ENCODE measurements at regions not wholly inside any gene's neighbourhood (a gene's known extent, or its start where the extent isn't known, plus 50 kb on each side); places are given as distances from the start of the nearest gene placed in this dataset.

GRCh38 chr17:65405563-65405962, 155.9 kb downstream of the AXIN2 start:
- peak in 3 of 4 donors; percentile 56 to 85 (median 65) for ATAC-seq
- 36 to 51% (median 36%) methylated on average over 9 of the region's 9 CpGs for WGBS, 3 donors
- intact Hi-C loops (cut with DNase I), result no loop called here
- peaks cover 14% of the 10 kb centered on the region for H3K4me1 ChIP-seq
- H3K9me3 ChIP-seq, result no peaks in the 10 kb centered on the region
- no peak overlapping the region for H3K4me3 ChIP-seq
- peak in 1 of 2 donors; percentile 56 for DNase-seq
- TF ChIP-seq CTCF (IDR thresholded peaks at IDR 0.05), result no peak
- H3K36me3 ChIP-seq (ENCODE audit: insufficient read depth in 1 of 2, low read depth in 1 of 2), result no peaks in the 10 kb centered on the region
- H3K27ac ChIP-seq, result no peak overlapping the region
- H3K27me3 ChIP-seq (ENCODE audit: insufficient read depth in 3 of 3, low read length in 2 of 3), result no peaks in the 10 kb centered on the region

GRCh38 chr17:65404761-65405160, 156.7 kb downstream of the AXIN2 start:
- Histone ChIP-seq H3K27me3 (ENCODE audit: insufficient read depth in 3 of 3, low read length in 2 of 3) (no peaks in the 10 kb centered on the region), H3K9me3 (no peaks in the 10 kb centered on the region), H3K27ac (no peak overlapping the region), H3K4me3 (no peak overlapping the region), H3K36me3 (ENCODE audit: insufficient read depth in 1 of 2, low read depth in 1 of 2) (no peaks in the 10 kb centered on the region), H3K4me1 (peaks cover 14% of the 10 kb centered on the region)
- ATAC-seq, result no peak
- DNase-seq, result no peak
- no peak for TF ChIP-seq CTCF (IDR thresholded peaks at IDR 0.05)
- intact Hi-C loops (cut with DNase I), result no loop called here

- intact Hi-C loops (cut with DNase I), result no loop called here
- TF ChIP-seq CTCF (IDR thresholded peaks at IDR 0.05), result no peak
- H3K36me3 ChIP-seq (ENCODE audit: insufficient read depth in 1 of 2, low read depth in 1 of 2), result no peaks in the 10 kb centered on the region
- no peak overlapping the region for H3K27ac ChIP-seq
- no peak for ATAC-seq
- WGBS, 3 donors, result 72 to 77% (median 76%) methylated on average over 4 of the region's 4 CpGs
- H3K4me1 ChIP-seq, result peaks cover 14% of the 10 kb centered on the region
- H3K27me3 ChIP-seq (ENCODE audit: insufficient read depth in 3 of 3, low read length in 2 of 3), result no peaks in the 10 kb centered on the region
- H3K9me3 ChIP-seq, result no peaks in the 10 kb centered on the region
- H3K4me3 ChIP-seq, result no peak overlapping the region
- DNase-seq, result no peak
Measured at GRCh38 chr17:65403626-65404025, 157.8 kb downstream of the AXIN2 start.

GRCh38 chr17:65402513-65403496, 158.6 kb downstream of the AXIN2 start:
- TF ChIP-seq CTCF (IDR thresholded peaks at IDR 0.05), result no peak
- ATAC-seq (peak in 1 of 4 donors; percentile 22), DNase-seq (no peak)
- H3K4me3 ChIP-seq, result no peak overlapping the region
- no peaks in the 10 kb centered on the region for H3K27me3 ChIP-seq (ENCODE audit: insufficient read depth in 3 of 3, low read length in 2 of 3)
- no peaks in the 10 kb centered on the region for H3K9me3 ChIP-seq
- H3K27ac ChIP-seq, result no peak overlapping the region
- intact Hi-C loops (cut with DNase I), result no loop called here
- H3K36me3 ChIP-seq (ENCODE audit: insufficient read depth in 1 of 2, low read depth in 1 of 2), result no peaks in the 10 kb centered on the region
- 61 to 62% (median 61%) methylated on average over 18 to 19 of the region's 19 CpGs for WGBS, 3 donors
- H3K4me1 ChIP-seq, result peaks cover 14% of the 10 kb centered on the region
